GM12801 (cell line): ENCODE measurements at regions not wholly inside any gene's neighbourhood (a gene's known extent, or its start where the extent isn't known, plus 50 kb on each side); places are given as distances from the start of the nearest gene placed in this dataset.

Source experiments
- TF ChIP-seq, protein P1 (sequence below): IDR thresholded peaks from one replicate; pipeline ENCODE4 v1.5.1; 2011; ENCODE audit warnings: control low read depth; ENCODE audit not compliant: insufficient read length; ENCODE audit errors: extremely low read depth

DNA sequence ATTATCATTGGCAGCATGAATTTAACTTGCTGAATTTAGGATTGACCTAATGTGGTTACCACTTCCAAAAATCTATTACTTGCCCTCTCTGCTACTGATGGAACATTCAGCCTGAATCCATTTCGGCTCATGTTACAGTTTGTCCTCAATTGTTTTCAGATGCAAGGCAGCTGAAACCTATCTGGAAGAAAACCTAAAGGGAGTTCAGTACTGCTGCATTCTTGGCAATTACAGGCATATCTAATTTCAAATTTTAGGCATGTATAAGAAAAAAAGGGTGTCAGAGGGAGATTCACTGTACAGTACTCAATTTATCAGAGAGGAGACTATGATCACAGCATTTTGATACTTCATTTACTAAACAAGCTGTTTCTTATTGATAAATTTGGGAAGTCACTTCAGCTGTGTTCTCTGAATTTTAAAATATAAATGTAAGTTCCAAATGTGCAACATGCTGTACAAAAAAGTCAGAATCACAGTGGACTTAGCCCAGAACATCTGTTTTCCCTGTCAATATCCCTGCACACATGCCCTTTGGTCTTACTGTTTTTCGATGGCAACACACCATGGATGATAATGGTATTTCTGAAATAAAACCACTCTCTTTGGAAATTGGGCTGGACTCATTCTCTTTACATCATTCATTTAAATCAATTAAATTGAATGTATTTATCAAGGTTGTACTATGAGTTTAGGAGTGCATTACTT lies 651.6 kb upstream of the ADGRL4 start:
- TF ChIP-seq, protein P1, sequence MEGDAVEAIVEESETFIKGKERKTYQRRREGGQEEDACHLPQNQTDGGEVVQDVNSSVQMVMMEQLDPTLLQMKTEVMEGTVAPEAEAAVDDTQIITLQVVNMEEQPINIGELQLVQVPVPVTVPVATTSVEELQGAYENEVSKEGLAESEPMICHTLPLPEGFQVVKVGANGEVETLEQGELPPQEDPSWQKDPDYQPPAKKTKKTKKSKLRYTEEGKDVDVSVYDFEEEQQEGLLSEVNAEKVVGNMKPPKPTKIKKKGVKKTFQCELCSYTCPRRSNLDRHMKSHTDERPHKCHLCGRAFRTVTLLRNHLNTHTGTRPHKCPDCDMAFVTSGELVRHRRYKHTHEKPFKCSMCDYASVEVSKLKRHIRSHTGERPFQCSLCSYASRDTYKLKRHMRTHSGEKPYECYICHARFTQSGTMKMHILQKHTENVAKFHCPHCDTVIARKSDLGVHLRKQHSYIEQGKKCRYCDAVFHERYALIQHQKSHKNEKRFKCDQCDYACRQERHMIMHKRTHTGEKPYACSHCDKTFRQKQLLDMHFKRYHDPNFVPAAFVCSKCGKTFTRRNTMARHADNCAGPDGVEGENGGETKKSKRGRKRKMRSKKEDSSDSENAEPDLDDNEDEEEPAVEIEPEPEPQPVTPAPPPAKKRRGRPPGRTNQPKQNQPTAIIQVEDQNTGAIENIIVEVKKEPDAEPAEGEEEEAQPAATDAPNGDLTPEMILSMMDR, result no peak

DNA sequence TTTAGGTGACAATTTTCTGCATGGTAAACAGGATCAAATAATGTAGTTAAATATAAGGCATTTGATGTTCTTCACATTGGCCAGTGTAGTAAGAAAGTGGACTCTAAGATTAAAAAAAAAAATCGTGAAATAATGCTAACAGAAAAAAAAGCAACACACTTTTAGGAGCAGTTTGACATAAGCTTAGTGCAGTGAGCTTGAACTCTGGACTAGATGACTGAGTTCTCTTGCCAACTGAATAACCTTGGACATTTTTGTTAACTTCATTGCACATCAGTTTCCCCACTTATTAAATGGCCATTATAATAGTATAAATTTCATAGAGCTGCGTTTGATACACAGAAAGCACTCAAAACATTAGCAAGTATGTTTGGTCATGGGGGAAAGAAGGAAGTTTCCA lies 649.3 kb upstream of the ADGRL4 start:
- TF ChIP-seq, protein P1, result no peak

DNA sequence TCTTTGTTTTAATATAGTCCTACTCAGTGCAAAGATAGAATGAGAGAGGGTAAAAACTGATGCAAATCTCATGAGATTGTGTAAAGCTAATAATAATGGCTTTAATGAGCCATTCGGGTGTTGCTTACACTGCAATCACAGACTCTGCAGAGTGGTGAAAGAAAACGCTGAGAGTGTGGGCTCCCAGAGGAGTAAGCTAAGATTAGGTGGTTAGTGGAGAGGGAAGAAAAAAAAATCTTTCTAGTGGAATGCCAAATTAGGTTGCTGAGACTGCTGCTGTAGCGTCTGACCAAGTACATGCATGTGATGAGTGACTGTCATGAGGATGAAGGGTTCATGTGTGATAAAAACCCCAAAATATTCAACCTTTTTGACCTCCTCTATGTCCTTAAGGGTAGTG lies 645.9 kb upstream of the ADGRL4 start:
- TF ChIP-seq, protein P1, result no peak

DNA sequence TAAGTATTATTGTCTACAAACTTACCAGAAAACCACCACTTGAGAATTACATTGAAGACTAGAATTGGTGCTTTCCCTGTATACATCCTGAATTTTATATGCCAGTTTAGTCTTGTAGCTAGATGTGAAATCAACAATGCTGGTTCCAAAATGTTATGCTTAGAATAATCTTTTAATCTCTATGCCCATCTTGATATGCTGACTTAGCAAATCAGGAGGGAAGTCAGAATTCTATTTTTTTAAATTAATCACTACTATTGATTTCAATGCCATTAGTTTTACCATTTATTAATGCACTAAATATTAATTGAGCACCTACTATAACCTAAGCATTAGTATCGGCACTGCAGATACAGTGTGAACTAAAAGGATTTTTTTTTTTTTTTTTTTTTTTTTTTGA lies 641.6 kb upstream of the ADGRL4 start:
- TF ChIP-seq, protein P1, result no peak

DNA sequence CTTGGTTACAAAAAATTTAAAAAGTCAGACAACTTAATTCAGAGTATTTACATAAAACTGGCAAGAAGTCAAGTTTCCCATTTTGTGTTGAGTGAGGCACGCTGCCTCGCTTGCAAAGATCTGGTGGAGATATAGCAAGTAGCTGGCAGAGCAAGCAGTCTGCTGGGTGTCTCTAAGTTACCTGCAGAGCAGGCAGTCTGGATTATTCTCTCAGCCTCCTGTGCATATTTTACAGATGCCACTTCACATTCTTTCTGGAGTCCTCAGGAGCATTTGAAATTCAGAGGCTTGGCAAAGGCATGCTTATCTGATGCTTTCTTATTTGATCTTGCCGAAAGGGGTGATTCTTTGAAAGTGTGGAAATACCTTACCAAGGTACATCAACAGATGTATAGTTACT lies 640.4 kb upstream of the ADGRL4 start:
- TF ChIP-seq, protein P1, result no peak

DNA sequence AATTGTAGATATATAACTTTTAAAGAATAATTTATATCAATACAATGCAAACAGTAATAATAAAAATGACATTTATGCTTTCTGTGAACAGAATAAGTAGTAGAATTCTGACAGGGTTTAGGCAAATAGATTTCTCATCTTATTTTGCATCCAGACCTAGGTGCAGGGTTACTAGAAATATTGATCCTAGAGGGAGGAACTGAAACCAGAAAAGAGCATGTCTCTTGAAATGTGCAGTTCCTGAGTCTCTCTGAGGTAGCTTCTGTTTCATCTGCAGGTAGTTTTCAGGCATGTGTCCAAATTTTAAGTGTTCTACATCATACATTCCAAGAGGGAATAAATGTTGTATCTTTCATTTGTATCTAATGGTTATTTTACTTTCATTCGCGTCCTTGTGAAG lies 631.9 kb upstream of the ADGRL4 start:
- TF ChIP-seq, protein P1, result no peak

DNA sequence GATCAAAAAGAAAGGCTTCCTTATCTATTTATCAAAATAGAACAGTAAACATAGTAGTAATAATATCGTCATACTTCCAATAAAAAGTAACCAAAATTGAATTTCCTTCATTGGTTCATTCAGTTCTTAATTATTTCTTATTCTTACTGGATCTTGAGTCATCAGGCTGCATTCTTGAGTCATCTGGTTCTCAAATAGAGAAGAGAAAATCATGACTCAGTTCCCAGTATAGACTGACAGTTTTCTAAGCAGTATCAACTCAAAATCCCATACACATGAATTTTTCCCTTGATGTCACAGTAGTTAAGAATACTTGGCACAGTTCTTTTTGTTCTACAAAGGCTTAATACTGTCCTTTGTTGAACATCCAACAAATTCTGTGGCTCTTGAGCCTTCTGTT lies 626.9 kb upstream of the ADGRL4 start:
- TF ChIP-seq, protein P1, result no peak
